NCI-H2196 treated with DMSO at 0.1 percent for 48 hours (cell line): ENCODE measurements at regions not wholly inside any gene's neighbourhood (a gene's known extent, or its start where the extent isn't known, plus 50 kb on each side); places are given as distances from the start of the nearest gene placed in this dataset.

Experiments used
- DNase-seq: peaks from one replicate; lab custom pipeline; 2025; ENCODE audit not compliant: unreplicated experiment; lab: John Stamatoyannopoulos, UW

DNA sequence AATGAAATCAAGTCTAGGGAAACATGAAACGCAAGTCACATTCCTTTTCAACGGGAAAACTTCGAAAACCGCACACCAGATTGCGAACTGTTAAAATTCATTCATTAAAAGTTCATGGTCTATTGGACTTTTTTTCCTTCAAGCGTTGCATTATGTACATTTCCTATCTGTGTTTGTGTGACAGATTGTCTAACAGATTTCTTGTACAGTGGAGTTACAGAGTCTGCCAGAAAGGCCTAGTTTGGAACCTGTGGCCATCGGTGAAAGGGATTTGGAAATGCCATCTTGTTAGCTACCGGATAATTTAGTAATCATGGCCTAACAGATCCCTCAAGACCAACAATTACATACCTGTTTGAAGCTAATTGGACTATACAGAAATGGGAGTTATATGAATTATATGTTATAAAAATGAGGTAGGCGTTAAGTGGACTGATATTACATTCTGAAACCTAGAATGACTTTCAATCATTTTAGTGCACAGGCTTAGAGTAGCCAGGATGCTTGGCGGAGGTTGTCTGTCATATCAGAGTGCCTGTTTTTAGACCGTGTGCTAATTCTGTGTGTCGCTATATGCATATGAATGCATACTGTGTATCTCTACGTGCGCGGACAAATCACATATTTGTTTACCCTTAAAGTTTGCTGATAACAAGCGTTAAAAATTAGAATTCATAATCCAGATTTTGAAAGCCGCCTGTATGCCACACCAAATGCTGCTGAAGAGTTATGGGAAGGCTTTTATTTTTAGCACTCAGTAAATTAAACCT, 885.4 kb upstream of the RBFOX1 start:
- DNase-seq: no peak

DNA sequence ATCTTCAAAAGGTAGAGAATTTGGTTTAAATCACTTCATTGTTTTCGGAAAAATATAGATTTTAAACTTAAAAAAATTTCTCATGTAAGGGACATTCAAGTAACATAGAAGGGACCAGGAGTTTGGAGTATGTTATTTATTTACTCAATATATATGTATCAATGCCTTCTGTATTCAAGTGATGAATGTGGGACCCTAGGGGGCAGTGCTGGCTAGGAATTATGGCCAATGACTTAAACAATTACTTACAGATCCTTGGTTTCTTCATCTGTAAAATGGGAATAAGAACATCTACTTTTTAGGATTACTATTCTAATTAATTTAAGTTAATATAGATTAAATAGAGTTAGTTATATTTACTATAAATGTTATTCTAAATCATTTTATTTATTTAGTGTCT, 886.3 kb upstream of the RBFOX1 start:
- DNase-seq: no peak

DNA sequence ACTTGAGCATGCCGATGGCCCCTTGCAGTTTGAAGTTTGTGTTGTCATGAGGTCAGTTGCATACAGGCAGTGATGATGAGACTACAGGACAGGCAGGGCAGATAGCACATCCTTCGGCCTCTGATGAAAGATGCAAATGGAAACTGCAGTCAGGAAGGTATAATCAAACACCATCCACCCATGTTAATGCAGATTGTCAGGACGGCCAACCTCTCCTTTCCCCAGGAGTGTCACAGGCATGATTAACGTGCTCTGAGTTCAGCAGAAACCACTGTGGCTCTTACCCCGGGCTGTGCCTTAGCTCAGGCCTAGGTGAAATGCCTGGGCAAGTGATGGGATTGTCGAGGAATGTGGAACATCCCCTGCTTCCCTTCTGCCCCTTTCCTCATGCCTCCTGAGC, 893.5 kb upstream of the RBFOX1 start:
- no peak for DNase-seq

DNA sequence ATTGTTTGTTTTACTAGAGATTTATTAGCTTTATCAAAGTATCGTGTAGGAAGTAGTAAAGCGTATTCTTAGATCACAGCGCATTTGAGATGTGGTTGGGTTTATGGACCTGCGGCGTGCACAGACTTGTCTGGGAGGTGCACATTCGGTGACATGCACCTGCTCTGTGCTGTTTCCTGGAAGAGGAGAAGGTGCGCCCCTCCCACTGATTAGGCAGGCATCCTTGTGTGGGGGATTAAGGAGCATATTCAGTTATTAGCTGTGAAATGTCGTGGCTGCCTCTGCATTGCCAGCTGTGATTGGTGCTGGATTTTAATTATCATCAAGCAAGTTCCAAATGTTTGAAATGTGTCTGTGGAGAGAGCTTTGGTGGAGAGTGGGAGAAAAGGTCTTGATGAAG, 903.8 kb upstream of the RBFOX1 start:
- DNase-seq: no peak

DNA sequence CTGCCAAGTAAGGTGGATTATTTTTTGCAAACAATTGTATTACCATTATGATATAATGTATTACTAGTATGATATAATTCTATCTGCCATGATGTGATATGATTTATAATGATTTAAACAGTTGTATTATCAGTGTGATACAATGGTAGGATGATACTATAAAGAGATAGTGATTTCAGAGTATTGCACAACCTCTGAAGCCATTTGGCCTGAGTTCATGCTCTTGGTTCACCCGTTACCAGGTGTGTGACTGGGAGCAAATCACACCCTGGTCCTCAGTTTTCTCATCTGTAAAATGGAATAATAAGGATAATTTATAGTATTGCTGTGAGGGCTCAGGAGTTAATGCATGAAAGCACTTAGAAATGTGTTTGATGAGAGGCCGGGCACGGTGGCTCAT, 905.0 kb upstream of the RBFOX1 start:
- no peak for DNase-seq

DNA sequence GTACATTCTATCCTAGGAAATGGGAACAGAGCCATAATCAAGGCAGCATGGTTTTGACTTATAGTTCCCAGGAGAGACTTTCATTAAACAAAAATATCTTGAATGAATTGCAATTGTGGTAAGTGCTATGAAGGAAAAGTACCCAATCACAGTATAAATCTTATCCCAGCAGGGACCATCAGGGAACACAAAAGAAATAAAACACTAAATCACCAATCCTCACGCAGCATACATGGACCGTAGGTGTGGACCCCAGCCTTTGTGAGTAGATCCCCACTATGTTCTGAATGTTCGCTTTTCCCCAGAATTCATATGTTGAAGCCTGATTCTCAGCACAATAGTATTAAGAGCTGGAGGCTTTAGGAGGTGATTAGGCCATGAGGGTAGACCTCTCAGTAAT, 925.0 kb upstream of the RBFOX1 start:
- DNase-seq: no peak

DNA sequence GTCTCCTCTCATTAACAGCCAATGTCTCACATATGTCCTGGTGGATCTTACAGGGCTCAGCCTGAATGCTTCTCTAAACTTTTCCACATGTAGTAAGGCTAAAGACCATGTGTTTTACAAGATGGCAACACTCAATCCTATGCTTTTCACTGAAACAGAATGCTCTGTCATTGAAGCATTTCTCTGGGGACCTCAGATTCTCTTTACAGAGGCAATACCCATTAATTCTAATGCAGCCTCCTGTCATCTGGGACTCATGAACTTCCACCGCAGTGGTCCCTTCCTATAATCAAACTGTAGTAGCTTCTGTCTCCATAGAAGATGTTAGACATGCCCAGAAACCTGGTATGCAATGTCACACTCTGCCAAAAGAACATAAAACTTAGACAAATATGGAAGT, 926.6 kb upstream of the RBFOX1 start:
- no peak for DNase-seq

DNA sequence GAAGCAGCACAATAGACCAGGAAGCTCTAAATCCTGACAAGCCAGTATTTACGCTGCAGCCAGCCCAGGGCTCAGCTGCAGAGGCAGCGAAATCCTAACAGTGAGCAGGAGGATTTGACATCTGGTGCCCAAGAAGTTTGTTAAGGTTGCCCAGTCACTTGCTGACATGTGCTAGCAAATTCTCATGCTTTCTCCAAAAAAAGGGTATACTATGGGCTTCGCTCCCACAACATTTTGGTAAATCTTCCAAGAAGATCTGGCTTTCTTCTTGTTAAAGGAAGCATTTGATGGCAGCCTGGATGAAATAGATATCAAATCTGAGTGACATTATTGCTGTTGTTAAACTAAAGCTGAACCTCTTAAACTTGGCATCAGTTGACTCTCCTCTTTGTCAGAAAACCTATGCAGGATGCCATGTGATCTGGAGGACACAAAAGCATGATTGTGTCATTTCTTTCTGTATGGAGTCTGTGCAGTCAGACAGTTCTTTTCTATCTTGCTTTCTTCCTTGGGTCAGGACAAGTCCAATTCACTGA, 949.7 kb upstream of the RBFOX1 start:
- no peak for DNase-seq

DNA sequence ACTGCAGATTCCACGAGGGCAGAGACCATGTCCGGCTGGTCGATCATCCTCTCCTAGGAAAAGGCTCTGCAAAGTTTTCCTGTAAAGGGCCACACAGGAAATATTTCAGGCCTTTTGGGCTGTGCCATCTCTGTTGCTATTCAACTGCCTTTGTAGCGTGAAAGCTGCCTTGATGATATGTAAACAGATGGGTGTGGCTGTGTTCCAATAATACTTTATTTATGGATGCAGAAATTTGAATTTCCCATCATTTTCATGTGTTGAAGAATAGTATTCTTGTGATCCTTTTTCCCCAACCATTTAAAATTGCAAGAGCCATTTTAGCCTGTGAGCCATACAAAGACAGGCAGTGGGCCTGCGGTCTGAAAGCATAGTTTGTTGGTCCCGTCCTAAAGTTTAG, 950.7 kb upstream of the RBFOX1 start:
- no peak for DNase-seq

DNA sequence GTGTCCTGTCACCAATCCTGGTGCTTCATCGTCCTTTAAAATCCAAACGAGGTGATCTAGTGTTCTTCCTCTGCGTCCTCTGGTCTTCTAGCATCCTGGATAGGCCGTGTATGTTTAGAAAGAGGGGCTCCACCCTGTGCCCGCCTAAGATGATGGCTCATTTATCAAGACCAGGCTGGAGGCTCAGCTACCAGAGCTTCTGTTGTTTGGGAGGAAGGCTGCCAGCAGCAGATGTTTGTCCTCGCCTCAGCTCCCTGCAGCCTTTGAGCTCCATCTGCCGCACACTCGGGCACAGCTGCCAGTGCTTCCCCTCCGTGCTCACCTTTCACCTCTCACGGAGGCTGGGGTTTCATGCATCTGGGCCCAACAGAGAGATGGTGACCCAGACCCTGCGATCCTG, 954.7 kb upstream of the RBFOX1 start:
- no peak for DNase-seq

DNA sequence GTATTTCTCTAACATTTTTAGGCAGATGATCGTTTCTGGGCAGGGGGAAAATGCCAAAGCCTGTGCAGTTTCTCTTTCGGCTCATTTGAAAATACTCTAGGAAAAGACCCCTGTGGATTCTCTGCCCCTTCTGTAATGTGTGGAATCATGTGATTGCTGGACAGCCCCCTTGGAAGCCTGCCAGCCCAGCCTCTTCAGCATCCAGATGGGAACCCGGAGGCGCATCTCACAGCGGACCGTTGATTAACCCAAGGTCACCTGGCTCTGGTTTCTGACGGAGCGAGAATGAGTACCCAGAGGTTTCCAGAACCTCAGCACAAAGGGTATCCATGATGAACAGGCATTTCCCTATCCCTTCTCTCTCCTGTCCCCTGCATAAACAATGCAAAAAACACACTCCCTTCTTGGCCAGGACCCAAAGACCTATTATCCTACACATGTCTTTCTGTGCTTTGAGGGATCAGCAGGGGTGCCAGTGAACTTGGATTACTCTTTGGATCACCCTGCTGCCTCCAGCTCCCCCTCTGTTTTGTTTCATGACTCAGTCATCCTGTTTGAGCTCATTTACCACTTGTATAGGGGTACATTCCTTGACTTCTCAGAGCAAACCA, 957.1 kb upstream of the RBFOX1 start:
- DNase-seq: no peak

DNA sequence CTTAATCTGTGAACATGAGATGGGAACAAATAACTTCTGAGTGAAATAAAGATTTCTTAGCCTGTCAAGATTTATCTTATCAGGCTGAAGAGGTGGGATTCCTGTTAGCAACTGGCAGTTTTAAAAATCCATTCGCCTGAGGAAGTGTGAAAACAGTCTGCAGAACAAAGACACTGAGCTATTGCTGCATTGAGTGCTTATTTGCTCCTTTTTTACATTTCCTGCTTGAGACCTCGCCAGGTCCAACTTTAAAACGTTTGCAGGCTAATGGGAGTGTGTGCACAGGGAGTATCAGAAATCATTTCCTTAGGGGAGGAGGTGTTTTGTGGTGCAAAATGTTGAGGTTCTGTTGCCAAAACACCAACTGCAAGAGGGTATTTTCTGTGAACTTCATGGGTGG, 957.8 kb upstream of the RBFOX1 start:
- DNase-seq: no peak

DNA sequence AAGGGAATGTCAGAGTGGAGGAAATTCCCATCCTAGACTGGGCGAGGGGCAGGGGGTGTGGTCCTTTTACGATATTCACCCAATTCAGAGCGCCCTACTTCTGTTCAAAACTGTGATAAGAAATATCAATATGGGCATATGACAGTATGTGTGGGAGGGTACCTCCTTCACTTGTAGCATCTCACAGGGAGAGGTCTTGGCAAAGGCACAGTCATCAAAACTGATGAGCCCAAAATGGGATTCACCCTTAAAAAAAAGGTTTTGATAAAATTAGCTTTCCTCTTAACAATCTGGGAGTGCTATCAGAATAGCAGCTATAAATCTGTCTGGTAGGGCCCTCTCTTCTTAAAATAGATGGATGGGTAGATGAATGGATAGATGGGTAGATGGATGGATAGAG, 967.8 kb upstream of the RBFOX1 start:
- no peak for DNase-seq

DNA sequence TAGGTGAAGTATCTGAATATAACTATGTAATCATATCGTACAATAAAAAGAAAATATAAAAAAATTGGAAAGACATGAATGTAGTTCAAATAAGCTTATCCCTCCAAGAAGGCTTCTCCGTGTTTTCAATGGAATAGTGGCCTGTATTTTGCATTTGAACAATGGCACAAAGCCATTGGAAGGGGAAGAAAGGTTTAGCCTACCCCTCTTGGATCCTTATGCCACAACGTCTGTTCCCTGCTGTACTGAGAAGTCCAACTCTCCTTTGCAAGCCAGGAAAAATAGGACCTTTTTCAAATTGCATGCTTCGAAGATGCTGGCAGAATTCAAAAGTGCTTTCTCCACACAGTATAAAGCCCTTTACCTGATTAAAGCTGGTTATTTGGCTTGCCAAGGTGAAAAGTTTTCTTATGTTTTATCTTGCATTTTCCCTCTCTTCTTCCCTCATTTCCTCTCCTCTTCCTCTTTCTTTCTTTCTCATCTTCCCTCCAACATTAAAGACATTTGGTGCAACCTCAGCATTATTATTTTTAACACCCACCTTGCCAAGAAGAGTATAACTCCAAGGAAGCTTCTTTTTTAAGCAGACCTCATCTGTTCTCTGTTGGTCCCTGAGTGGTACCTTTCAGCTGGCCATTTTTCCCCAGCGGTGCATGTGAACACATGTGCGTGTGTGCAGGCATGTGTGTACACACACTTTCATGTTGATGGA, 968.6 kb upstream of the RBFOX1 start:
- DNase-seq: no peak

DNA sequence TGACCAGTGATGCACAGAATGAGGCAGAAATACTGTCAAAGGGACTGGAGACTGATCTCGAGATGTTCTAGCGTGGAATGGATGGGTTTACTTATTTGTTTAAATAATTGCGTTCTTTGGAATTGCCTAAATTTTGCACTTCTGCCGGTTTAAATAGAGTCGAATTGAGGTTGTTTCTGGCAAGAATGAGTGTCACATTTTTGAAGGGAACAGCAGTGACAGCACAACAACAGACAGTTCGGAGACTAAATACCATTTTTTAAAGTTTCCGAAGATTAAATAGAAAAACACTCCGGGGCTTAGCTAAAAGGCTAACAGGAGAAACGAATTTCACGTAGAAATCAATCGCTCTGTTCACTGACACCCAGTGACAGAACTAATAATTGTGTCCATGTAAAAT, 969.2 kb upstream of the RBFOX1 start:
- no peak for DNase-seq

DNA sequence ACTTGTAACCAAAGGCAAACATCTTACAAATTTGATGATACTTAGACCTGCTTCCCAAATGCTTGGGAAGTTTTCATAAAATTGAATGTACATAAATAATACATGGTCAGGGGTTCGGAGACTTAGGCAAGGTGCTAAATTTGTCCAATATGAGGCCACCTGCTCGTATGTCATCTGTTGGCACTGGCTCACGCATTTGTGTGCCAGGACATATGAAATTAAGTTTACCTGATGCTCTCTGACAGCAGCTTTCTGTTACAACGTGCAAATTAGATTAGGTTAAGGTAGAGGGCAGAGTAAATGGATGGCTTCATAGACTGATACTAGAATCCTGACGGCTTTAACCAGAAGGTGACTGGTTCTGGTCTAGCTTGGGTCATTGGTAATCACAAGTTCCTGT, 970.3 kb upstream of the RBFOX1 start:
- no peak for DNase-seq

DNA sequence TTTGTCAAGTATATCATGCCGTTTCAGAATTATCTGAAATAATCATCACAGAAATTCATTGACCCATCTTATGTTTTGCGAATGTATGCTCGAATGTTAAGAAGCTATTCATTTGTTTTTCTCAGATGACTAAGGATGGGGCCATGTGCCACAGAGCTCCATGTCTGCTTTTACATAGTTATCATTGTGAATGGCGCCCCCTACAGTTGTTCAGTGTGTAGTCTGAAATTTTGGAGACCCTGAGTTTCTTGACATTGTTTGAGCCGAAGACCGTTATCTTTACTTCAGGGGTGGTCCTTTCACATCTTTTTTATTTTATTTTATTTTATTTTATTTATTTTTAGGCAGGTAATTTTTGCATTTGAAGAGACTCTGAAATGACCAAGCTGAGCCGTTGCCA, 972.0 kb upstream of the RBFOX1 start:
- no peak for DNase-seq

DNA sequence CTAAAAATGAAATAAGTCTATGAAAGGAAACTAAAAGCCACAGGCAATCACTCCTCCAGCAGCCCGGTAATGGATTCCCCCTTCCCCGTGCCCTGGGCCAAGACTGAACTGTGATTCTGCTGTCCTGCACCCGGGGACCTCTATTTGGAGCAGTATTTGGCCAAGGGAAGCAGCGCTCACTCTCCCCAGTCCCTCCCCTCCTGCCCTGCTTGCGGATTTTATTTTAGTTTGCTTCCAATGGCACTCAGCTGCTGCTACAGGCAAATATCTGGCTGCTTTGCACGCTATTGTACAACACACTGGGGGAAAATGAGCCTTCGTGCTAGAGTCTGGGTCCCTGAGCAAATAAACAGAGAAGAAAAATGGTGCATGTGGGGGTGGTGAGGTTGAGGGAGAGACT, 975.7 kb upstream of the RBFOX1 start:
- DNase-seq: no peak

DNA sequence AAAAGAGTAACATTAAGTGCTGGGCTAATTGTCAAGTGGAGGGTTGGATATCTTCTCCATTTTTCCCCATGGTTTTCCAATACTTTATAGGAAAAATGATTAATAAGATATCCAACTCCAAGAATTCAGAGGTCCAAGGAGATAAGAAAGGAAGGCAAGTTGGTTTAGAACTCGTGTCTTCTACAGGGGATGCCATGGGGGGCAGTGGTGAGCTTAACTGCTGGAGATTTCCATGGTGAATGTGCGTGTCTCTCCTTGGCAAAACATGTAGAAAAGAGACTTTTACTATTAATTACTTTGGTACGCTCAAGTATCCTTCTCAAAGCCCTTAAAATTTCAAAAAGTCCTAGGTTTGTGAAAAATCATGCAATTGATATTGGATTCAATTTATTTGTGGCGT, 982.9 kb upstream of the RBFOX1 start:
- no peak for DNase-seq

DNA sequence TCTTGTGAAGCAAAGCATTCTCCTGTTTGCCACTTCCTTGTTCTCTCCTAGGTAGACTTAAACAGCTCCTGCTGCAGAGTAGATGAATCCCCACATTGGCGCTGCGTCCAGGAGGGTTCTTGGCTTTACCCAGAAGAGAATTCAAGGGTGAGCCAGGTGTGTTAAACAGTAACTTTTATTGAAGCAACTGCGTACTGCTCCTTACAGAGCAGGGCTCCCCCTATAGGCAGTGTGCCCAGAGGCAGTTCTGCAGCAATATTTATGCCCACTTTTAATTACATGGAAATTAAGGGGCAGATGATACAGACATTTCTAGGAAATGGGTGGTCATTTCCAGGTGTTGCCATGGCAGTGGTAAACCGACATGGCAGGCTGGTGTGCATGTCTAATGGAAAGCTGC, 987.6 kb upstream of the RBFOX1 start:
- no peak for DNase-seq

DNA sequence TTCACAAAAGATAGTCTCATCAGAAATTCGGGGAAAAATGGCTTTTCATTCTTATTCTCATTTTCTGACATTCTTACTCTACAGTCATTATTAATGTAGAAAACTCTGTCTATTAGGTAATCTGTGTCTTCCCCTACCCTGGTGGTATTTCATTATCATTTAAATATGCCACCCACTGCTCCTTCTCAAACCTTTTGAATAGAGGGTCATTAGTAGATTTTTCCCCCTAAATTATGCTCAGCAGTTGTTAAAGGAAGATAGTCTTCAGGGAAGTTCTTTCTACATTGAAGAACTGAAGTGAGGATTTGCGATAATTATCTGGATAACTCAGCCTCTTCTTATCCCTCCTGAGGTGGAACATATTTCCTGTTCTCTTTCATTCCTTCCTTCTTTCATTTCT, 989.5 kb upstream of the RBFOX1 start:
- no peak for DNase-seq

DNA sequence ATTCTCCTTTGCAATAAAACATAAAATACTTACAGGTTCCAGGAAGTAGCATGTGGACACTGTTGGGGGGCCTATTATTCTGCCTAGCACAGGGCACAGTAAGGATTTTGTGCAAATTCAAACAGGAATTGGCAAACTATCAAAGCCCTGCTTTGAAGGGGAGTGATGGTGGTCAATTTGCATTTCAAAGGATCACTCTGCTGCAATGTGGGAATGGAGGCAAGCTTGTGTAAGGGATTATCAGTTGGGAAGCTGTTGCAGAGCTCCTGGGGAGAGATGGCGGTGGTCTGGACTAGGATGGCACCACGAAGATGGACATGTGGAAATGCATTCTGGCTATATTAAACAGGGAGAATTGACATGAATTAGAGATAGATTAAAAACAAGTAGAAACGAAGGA, 990.7 kb upstream of the RBFOX1 start:
- no peak for DNase-seq
